LNCaP clone FGC (cell line): ENCODE measurements at regions not wholly inside any gene's neighbourhood (a gene's known extent, or its start where the extent isn't known, plus 50 kb on each side); places are given as distances from the start of the nearest gene placed in this dataset.

Source experiments
- DNase-seq: peaks from one replicate; pipeline ENCODE4 v3.0.0-alpha.2; 2011; ENCODE audit warnings: low read depth
- H3K4me3 ChIP-seq: 2 replicates; pipeline ENCODE4 v1.5.1; 2011; ENCODE audit warnings: mild to moderate bottlenecking, low read depth, low read length, control low read depth
- TF ChIP-seq, protein P1 (sequence below): IDR thresholded peaks from 2 replicates; pipeline ENCODE4 v1.5.1; 2012; ENCODE audit warnings: mild to moderate bottlenecking; ENCODE audit not compliant: control insufficient read depth, insufficient read depth; ENCODE audit errors: extremely low read depth

DNA sequence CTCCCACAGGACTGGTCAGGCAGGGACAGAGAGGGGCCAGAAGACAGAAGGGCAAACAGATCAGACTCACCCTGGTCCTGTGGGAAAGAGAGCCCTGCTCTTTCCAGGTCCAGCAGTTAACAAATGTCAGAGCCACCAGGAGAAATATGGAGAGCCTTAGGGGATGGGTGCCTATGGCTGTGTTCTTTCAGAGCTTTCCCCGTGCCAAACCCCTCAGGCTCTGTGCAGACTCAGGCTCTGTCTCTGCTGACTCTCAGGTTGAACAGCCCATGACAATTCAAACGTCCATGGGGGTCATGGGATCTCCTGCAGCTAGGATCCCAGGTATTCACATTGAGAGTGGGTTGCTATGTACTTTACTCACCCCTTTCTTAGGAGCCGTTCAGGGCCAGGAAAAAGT lies 120.8 kb upstream of the ERBB4 start:
- TF ChIP-seq, protein P1, sequence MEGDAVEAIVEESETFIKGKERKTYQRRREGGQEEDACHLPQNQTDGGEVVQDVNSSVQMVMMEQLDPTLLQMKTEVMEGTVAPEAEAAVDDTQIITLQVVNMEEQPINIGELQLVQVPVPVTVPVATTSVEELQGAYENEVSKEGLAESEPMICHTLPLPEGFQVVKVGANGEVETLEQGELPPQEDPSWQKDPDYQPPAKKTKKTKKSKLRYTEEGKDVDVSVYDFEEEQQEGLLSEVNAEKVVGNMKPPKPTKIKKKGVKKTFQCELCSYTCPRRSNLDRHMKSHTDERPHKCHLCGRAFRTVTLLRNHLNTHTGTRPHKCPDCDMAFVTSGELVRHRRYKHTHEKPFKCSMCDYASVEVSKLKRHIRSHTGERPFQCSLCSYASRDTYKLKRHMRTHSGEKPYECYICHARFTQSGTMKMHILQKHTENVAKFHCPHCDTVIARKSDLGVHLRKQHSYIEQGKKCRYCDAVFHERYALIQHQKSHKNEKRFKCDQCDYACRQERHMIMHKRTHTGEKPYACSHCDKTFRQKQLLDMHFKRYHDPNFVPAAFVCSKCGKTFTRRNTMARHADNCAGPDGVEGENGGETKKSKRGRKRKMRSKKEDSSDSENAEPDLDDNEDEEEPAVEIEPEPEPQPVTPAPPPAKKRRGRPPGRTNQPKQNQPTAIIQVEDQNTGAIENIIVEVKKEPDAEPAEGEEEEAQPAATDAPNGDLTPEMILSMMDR, result no peak
- DNase-seq, result no peak
- H3K4me3 ChIP-seq, result no peak overlapping the region

DNA sequence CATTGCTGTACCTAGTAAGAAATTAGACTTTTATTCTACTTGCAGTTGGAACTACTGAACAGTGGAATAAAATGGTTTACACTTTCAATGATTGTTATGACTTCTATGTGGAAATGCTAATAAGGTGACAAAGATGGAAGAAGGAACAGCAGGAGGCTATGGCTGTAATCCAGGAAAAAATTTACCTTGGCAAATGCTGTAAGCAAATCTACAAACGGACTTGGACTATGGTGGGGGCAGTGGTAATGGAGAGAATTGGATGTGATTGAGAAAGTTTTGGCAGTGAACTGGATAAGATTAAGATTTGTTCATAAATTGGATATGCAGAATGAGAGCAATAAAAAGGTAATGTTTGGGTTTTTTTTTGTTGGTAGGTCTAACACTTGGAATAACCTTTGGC lies 111.0 kb upstream of the ERBB4 start:
- TF ChIP-seq, protein P1, result no peak
- peak; percentile 6 for DNase-seq
- H3K4me3 ChIP-seq, result no peak overlapping the region

DNA sequence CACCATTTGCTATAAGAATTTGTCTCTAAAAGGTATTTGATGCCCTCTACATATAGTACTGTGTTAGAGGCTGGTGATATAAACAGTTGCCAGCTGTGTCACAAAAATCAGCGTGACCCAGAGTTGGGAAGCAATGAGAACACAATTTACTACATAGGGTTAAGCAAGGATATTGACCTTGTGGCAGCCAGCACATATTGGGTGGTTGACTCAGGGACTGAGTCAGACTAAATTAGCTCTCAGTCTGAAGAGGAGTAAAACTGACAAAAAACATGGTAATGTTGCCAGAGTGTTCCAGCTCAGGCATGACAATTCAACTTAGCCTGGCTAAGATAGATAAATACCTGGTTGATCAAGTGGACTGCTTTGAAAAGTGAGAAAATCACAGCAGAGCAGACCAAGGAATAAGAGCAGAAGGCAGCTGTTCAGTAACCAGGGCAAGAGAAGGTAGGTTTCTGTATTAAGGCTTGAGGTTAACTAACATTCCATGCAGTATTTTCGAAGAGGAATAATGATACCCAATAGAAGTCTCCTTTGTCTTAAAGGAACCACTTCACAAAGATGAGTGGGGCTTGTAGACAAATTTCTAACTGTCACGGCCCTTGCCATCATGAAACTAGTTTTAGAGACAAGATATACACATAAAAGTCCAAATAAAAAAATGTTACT lies 108.2 kb upstream of the ERBB4 start:
- TF ChIP-seq, protein P1, result no peak
- no peak for DNase-seq
- no peak overlapping the region for H3K4me3 ChIP-seq

DNA sequence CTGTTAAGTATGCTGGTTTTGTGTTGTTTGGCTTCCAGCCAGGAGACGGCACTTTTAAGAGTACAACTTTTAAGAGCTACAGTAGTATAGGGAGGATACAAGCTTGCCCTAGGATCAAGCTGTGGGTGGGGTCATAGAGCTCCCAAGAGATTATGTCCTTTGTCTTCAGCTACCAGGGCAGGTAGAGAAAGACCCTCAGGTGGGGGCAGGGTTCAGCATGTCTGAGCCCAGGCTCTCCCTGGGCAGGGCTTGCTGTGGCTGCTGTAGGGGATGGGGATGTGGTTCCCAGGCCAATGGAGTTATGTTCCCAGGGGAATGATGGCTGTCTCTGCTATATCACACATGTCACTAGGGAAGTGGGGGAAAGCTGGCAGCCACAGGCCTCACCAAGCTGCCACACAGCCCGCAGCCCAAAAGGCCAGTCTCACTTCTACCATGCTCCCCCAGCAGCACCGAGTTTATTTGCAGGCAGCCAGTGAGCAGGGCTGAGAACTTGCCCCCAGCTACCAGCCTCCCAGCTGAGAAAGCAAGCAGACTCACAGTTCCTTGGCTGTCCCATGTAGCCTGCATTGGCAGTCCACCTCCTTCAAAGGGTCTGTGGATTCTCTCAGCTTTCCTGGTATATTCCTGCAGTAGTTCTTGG lies 105.7 kb upstream of the ERBB4 start:
- TF ChIP-seq, protein P1, result no peak
- no peak overlapping the region for H3K4me3 ChIP-seq
- no peak for DNase-seq

DNA sequence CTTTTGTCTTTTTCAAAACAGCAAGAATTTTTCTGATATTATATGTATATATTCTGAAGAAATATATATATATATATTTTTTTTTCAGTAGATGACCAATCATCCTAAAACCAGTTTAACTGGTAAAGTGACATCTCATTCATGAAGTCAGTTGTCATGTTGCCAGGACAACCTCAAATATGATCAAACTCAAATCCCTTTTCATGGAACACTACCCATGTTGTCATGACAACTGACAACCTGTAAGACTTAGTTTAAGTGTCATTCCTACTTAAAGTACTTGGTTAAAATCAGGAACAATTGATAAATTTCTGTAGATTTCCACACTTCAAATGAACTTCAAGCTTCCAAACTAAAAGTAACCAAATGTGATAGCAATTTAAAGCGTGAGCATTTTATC lies 101.8 kb upstream of the ERBB4 start:
- TF ChIP-seq, protein P1, result no peak
- H3K4me3 ChIP-seq, result no peak overlapping the region
- peak; percentile 41 for DNase-seq

DNA sequence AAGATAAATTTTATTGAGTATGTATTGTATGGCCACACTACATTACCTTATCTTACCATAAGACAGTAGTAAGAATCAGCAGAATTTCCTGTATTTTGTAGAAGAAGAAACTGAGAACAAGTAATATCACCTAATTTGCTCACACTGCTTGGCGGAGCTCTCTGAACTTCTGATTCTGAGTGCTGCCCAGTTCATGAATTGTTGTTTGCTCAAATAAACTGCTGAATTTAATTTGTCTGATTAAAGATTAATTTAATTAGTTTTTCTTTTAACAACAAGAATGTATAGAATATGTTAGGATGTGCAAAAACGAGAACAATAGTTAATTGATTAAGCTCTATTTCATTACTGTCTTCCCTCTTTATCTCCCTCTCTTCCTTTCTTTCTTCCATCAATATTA lies 100.1 kb upstream of the ERBB4 start:
- H3K4me3 ChIP-seq, result no peak overlapping the region
- DNase-seq, result no peak
- TF ChIP-seq, protein P1, result no peak

DNA sequence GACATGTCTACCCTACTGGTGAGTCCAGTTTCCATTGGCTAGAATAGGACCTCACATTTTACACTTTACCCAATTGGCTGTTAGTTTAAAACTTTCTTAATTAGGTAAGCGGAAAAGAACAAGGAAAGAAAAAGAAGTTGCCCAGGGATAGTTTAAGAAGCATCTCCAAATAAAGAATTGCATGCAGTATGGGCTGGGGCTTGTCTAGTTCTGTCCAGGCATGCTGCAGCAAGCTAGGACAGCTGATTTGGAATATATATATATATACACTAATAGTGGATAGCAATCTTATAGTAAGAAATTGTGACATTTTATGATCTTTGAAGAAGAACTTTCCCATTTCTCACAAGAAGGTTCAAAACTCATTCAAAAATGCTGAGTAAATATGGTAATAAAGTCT lies 90.0 kb upstream of the ERBB4 start:
- TF ChIP-seq, protein P1, result no peak
- DNase-seq, result no peak

More for the DNA sequence above, 90.0 kb upstream of the ERBB4 start:
- no peak overlapping the region for H3K4me3 ChIP-seq
